Gastroesophageal sphincter (tissue), 3 donors: ENCODE measurements at regions not wholly inside any gene's neighbourhood (a gene's known extent, or its start where the extent isn't known, plus 50 kb on each side); places are given as distances from the start of the nearest gene placed in this dataset.

Source experiments
- CTCF ChIP-seq, 4 experiments: fragments of 200-600 bp in 2 of 4; fragments of 450-650 bp in 2 of 4; sonication (generic) in 1 of 4; IDR thresholded peaks; one replicate each; pipeline ENCODE4 v1.5.1; 2017 to 2019; ENCODE audit warnings: antibody characterized with exemption in 4 of 4, mild to moderate bottlenecking in 2 of 4, moderate library complexity in 2 of 4
- POLR2A ChIP-seq, 2 donors: fragments of 450-650 bp; IDR thresholded peaks; one replicate each; pipeline ENCODE4 v1.6.1; 2017; ENCODE audit warnings: antibody characterized with exemption in 2 of 2, mild to moderate bottlenecking in 2 of 2, moderate library complexity in 1 of 2
- POLR2AphosphoS5 ChIP-seq: sonication (generic); formaldehyde crosslinking; IDR thresholded peaks from one replicate; pipeline ENCODE4 v1.6.1; 2017; ENCODE audit warnings: antibody characterized with exemption

DNA sequence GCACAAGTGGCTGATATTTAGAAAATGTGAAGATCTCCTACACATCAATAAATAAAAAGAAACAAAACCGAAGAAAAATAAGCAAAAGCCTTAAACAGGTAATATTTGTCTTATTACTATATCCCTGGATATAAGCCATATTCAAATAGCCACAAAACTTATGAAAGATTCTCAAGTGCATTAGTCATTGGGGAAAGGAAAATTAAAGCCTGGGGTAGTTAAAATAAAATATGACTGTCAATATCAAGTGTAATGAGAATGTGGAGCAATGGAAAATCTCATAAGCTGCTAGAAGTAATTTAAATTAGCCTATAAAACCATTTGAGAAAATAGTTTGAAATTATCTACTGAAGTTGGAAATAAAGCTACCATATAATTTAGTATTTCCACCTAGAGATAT is 399.9 kb downstream of the GASK1B start:
- no peak for TF ChIP-seq CTCF (IDR thresholded peaks at IDR 0.05)
- TF ChIP-seq POLR2AphosphoS5: no peak
- no peak for TF ChIP-seq POLR2A (IDR thresholded peaks at IDR 0.05)
